LHCN-M2 (cell line): ENCODE measurements at regions not wholly inside any gene's neighbourhood (a gene's known extent, or its start where the extent isn't known, plus 50 kb on each side); places are given as distances from the start of the nearest gene placed in this dataset.

Experiments
- DNase-seq: peaks from one replicate; pipeline ENCODE4 v3.0.0-alpha.2; 2012; ENCODE audit warnings: low read depth

GRCh38 chr2:239780236-239780994 is 244.7 kb downstream of the NDUFA10 start:
- DNase-seq, result no peak

DNA sequence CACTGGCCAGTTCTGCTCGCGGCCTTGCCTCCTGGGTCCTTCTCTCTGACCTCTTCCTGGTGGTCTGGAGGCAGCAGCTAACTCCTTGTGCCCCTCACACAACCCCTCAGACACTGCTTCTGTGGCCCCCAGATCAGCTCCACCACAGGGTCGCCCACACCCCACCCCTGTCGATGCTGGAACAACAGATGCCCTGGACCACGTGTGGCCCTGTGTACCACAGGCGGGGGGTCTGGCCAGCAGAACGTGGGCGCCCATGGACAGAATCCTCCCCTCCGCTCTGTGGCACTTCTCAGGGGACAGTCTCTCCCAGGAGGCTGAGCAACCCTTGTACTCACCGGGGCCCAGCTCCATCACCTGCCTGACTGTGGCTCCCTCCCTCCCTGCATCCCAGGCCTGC is 245.6 kb downstream of the NDUFA10 start:
- no peak for DNase-seq

DNA sequence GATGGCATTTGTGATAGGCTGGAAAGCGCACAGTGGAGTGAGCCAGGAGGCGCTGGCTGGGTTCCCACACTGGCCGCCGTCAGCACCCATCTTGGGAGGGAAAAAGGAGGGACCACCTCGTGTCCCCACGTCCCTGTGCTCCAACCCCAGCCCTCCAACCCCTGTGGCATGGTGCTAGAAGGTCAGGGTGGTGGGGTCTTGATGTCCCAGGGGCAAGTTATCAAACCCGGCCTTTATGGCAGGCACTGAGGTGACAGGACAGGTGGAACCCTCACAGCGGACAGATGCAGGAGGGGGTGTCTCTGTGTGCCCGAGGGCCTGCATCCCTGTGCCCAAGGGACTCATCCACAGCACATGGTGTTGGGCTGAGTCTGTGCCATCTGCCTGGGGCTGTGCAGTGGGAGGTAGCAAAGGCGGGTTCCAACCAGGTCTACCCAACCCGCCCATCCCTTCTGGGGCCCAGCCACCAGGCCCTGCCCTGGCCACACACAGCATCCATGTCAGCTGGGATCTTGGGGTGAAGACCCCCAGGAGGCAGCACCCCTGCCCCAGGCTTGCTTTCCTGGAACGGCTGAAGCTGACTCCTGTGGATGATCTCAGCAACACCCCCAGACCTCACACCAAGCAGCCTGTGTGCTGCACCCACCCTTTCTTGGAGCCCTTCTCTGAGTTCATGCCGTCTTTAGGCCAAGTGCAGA is 246.1 kb downstream of the NDUFA10 start:
- no peak for DNase-seq

DNA sequence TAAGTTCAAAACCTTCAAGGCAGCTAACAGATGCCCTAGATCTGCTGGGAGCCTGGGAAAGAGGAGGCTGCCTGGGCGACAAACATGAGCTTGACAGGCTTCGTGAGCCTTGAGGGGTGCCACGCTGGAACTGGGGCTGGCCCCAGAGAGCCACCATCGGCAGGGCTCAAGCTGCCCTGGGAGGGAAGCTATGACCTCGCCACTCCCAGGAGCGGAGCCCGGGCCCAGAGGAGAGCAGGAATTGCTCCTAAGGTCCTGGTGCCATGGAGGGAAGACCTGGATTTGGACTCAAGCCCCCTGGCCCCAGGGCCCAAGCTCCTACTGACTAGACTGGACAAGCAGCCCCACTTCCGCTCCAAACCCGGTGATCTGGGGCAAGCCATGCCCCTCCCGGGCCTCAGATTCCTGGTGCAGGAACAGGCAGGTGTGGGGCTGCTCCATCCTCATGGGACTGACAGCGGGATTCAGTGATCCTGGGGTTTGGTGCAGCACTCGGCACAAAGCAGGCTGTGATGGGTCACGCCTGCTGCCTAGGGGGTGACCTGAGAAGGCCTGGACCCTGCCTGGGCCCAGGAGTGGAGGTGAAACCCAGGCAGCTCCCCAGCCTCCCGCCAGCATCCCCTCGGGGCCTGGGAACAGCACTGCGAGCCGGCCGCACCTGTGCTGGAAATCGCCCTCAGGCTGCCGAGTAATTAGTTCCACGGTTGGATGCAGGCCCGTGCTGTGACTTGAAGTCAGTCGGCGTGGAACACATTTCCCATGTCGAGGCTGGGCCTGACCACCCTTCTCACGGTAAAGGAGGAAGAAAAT is 246.9 kb downstream of the NDUFA10 start:
- DNase-seq, result no peak

DNA sequence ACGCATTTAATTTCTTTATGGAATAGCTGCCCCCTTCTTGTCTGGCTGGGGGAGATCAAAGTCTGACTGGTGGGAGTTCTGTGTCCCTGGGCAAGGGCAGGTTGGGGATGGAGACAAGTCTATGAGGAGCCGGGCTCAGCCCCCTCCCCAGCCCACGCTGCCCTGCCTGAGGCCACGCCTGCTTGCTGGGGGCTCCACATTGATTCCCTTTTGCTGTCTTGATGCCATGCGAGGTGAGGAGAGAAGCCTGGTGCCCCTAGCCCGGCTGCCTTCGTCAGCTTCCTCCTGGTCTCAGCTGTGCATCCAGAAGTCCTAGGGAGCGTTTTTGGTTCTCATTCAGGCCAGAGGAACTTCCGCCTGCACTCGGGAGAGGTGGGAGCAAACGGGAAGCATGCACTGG is 247.9 kb downstream of the NDUFA10 start:
- no peak for DNase-seq

- DNase-seq, result no peak
These were observed 248.6 kb downstream of the NDUFA10 start for GRCh38 chr2:239776436-239777005.

- DNase-seq, result no peak
These were observed 249.3 kb downstream of the NDUFA10 start for GRCh38 chr2:239775623-239776435.

GRCh38 chr2:239774933-239775622 is 250.1 kb downstream of the NDUFA10 start:
- DNase-seq, result no peak

- DNase-seq, result no peak
These were observed 251.0 kb downstream of the NDUFA10 start for GRCh38 chr2:239774142-239774462.

- no peak for DNase-seq
These were observed 251.7 kb downstream of the NDUFA10 start for GRCh38 chr2:239773228-239774141.

GRCh38 chr2:239772721-239773120 is 252.4 kb downstream of the NDUFA10 start:
- no peak for DNase-seq

GRCh38 chr2:239770246-239770639 is 254.9 kb downstream of the NDUFA10 start:
- no peak for DNase-seq

- no peak for DNase-seq
These were observed 255.4 kb downstream of the NDUFA10 start for GRCh38 chr2:239769554-239770245.

DNA sequence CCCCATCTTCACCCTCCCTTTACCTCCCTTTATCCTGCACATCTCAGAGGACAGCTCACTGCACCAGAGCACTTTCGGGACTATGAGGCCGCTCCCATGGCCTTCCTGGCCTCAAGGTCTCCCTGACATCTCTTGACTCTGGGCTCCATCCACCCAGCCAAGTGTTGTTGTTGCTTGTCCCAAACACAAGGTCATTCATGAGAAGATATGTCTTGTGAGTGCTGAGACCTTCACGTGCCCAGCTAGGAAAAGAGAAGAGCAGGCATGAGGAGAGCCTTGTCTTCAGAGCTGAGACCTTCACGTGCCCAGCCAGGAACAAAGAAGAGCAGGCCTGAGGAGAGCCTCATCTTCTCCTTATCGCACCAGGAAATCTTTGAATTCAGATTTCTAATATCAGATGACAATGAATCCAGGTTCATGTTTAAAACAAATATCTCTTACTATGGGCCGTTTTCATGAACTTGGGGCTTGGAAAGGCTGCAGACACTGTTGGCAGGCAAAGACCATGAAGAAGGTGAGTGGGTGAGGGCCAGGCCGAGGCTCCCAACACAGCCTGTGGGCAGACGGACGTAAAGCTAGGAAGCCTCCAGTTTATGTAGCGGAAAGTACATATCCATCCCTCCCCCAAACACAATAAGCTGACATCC is 256.1 kb downstream of the NDUFA10 start:
- no peak for DNase-seq

DNA sequence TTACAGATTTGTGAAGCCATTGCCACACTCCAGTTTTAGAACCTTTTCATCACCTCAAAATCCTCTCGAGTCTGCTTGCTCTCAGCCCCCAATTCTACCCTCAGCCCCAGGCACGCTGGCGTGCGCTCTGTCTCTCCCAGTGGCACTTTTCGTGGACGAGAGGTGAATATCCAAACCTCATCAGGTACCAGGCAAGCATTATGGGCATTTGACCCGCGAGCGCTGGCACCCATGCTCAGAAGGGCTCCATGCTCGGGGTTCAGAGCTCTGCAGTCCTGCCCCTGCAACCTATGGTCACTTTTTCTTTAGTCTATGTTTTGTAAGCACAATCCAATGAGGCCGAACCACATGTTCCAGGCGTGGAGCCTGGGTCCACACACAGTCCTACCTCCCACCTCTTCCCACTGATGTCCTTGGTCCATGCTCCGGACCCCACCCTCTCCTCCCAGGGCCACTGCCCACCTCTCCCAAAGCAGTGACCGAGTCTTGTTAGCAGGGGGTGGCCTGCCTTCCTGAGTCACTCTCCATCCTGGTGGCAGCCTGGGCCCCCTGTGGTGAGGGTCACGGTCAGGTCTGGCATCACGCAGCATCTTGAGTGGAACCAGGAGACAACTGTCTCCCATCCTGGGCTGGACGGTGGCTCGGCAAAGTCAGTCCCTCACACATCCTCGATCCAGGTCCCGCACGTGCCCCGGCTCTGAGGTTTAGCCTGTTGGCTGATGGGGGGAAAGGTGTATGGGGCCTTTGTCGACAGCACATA is 256.9 kb downstream of the NDUFA10 start:
- DNase-seq, result no peak

GRCh38 chr2:239767021-239767905 is 257.9 kb downstream of the NDUFA10 start:
- DNase-seq, result no peak

DNA sequence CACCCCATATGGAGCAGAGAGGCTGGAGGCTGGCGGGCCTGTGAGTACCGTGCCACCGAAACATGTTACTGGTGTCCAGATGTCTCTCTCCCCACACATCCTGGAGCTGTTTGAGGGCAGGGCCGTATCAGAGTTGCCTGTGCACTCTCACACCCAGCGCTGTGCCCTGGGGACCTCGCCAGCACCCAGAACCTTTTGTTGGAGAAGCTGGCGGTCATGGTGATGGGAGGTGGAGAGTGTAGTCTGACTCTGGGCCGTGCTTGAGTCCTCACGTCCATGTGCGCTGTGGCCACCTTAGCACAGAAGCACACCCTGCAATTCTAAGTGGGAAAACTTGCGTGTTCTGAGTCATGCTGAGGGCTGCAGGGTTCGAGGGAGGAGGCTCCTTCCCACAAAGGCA is 259.2 kb downstream of the NDUFA10 start:
- no peak for DNase-seq
